Natural killer cell (primary cell): ENCODE measurements at regions not wholly inside any gene's neighbourhood (a gene's known extent, or its start where the extent isn't known, plus 50 kb on each side); places are given as distances from the start of the nearest gene placed in this dataset.

Experiments used
- ATAC-seq, 3 donors: fragments of 150-1000 bp in 2 of 3; fragments of 200-7000 bp in 1 of 3; cut with Tn5 transposase; 1 replicate in 1 of 3; 2 replicates in 2 of 3; pipeline ENCODE4 v1.10.0; 2021; ENCODE audit warnings: mild to moderate bottlenecking in 2 of 3, moderate library complexity in 2 of 3
- DNase-seq, 2 donors: peaks; one replicate each; pipeline versions ENCODE4 v3.0.0 to v3.0.0-alpha.2; 2013 to 2021; ENCODE audit warnings: mixed read lengths in 1 of 2
- H3K27ac ChIP-seq: one replicate; pipeline ENCODE4 v1.5.1; 2013; ENCODE audit warnings: mild to moderate bottlenecking, low read length
- H3K27me3 ChIP-seq: one replicate; pipeline ENCODE4 v1.6.1; 2013; ENCODE audit warnings: low read length; ENCODE audit not compliant: control insufficient read depth, insufficient read depth
- H3K36me3 ChIP-seq: one replicate; pipeline ENCODE4 v1.6.1; 2013; ENCODE audit warnings: low read length; ENCODE audit not compliant: control insufficient read depth, insufficient read depth
- H3K4me1 ChIP-seq: one replicate; pipeline ENCODE4 v1.6.1; 2013; ENCODE audit warnings: low read length; ENCODE audit not compliant: control insufficient read depth, insufficient read depth
- H3K4me3 ChIP-seq: one replicate; pipeline ENCODE4 v1.5.1; 2013; ENCODE audit warnings: low read length
- H3K9me3 ChIP-seq: one replicate; pipeline ENCODE4 v1.6.1; 2013; ENCODE audit warnings: low read length; ENCODE audit not compliant: control insufficient read depth, insufficient read depth
- H3K27ac Mint-ChIP-seq, 2 donors: one replicate each; pipeline ENCODE4 v1.8.0; 2022; ENCODE audit warnings: mild to moderate bottlenecking in 2 of 2, mixed read lengths in 2 of 2, moderate library complexity in 1 of 2
- H3K27me3 Mint-ChIP-seq, 2 donors: one replicate each; pipeline ENCODE4 v1.8.0; 2022; ENCODE audit warnings: low read depth in 2 of 2, mixed read lengths in 2 of 2
- H3K36me3 Mint-ChIP-seq: one replicate; pipeline ENCODE4 v1.8.0; 2022; ENCODE audit warnings: mixed read lengths
- H3K4me1 Mint-ChIP-seq, 2 donors: one replicate each; pipeline ENCODE4 v1.8.0; 2022; ENCODE audit warnings: mixed read lengths in 2 of 2
- H3K4me3 Mint-ChIP-seq: one replicate; pipeline ENCODE4 v1.8.0; 2022; ENCODE audit warnings: mild to moderate bottlenecking, moderate library complexity, mixed read lengths
- H3K9me3 Mint-ChIP-seq, 2 donors: one replicate each; pipeline ENCODE4 v1.8.0; 2022; ENCODE audit warnings: mixed read lengths in 2 of 2
- CTCF ChIP-seq: fragments of 200-600 bp; IDR thresholded peaks from one replicate; pipeline ENCODE4 v1.8.0; 2022; ENCODE audit warnings: antibody characterized with exemption
- WGBS: methylation state at CpG from one replicate; pipeline ENCODE4 v1.1.7; 2013; ENCODE audit warnings: missing lambda C conversion rate; ENCODE audit not compliant: insufficient coverage; 5-methylcytosine and 5-hydroxymethylcytosine counted together
- intact Hi-C: fragments of 100-400 bp; cut with micrococcal nuclease; formaldehyde crosslinking; loops from one replicate; pipeline ENCODE4 v1.14.2; 2022

GRCh38 chr9:107425101-107426025 is 64.2 kb downstream of the KLF4 start:
- Histone ChIP-seq H3K27me3 (peaks cover 4% of the 10 kb centered on the region), H3K9me3 (no peaks in the 10 kb centered on the region), H3K4me1 (peaks cover 8% of the 10 kb centered on the region), H3K36me3 (no peaks in the 10 kb centered on the region), H3K4me3 (no peak overlapping the region), H3K27ac (no peak overlapping the region)
- intact Hi-C loops: no loop called here
- Mint-ChIP-seq H3K4me1 (peaks cover 7% of the 10 kb centered on the region in 2 donors), H3K36me3 (no peaks in the 10 kb centered on the region), H3K4me3 (peak overlapping the region; percentile 80), H3K27me3 (peaks cover 11 to 17% of the 10 kb centered on the region in 2 donors), H3K27ac (no peak overlapping the region), H3K9me3 (no peaks in the 10 kb centered on the region)
- peak; percentile 93 for TF ChIP-seq CTCF
- peak; percentile 47 to 58 for DNase-seq
- 30% methylated on average over 47 of the region's 47 CpGs for WGBS
- peak; percentile 74 to 92 (median 81) for ATAC-seq

GRCh38 chr9:107423540-107423939 is 66.0 kb downstream of the KLF4 start:
- WGBS: 96% methylated on average over 6 of the region's 6 CpGs
- Mint-ChIP-seq H3K4me1 (peaks cover 7% of the 10 kb centered on the region in 2 donors), H3K27me3 (peaks cover 11 to 24% of the 10 kb centered on the region in 2 donors), H3K36me3 (no peaks in the 10 kb centered on the region), H3K4me3 (no peak overlapping the region), H3K9me3 (no peaks in the 10 kb centered on the region), H3K27ac (no peak overlapping the region)
- intact Hi-C loops: no loop called here
- no peak for DNase-seq
- H3K4me3 ChIP-seq: no peak overlapping the region
- ATAC-seq: no peak
- no peak overlapping the region for H3K27ac ChIP-seq
- no peak for TF ChIP-seq CTCF
- H3K4me1 ChIP-seq: peaks cover 8% of the 10 kb centered on the region
- no peaks in the 10 kb centered on the region for H3K9me3 ChIP-seq
- no peaks in the 10 kb centered on the region for H3K36me3 ChIP-seq
- H3K27me3 ChIP-seq: peaks cover 4% of the 10 kb centered on the region

- no peak overlapping the region for H3K27ac Mint-ChIP-seq
- Histone ChIP-seq H3K4me1 (peaks cover 8% of the 10 kb centered on the region), H3K9me3 (no peaks in the 10 kb centered on the region), H3K36me3 (no peaks in the 10 kb centered on the region), H3K27ac (no peak overlapping the region), H3K4me3 (no peak overlapping the region), H3K27me3 (peaks cover 4% of the 10 kb centered on the region)
- no peaks in the 10 kb centered on the region for H3K36me3 Mint-ChIP-seq
- H3K4me1 Mint-ChIP-seq: peaks cover 7% of the 10 kb centered on the region in 2 donors
- H3K4me3 Mint-ChIP-seq: no peak overlapping the region
- peaks cover 11 to 24% of the 10 kb centered on the region in 2 donors for H3K27me3 Mint-ChIP-seq
- H3K9me3 Mint-ChIP-seq: no peaks in the 10 kb centered on the region
- DNase-seq (peak in 1 of 2 donors; percentile 16), ATAC-seq (peak in 1 of 3 donors; percentile 36)
- TF ChIP-seq CTCF: no peak
- 34% methylated on average over 8 of the region's 9 CpGs for WGBS
- intact Hi-C loops: no loop called here
These were observed 67.1 kb downstream of the KLF4 start for GRCh38 chr9:107422189-107423185.
